Gastroesophageal sphincter (tissue), 4 donors: ENCODE measurements at regions not wholly inside any gene's neighbourhood (a gene's known extent, or its start where the extent isn't known, plus 50 kb on each side); places are given as distances from the start of the nearest gene placed in this dataset.
"Not testable (repeated sequence)": the region's sequence is repeated elsewhere in the genome, so short reads cannot be mapped to it uniquely, and the experiment has no call there.

Experiments
- ATAC-seq: fragments of 150-250 bp; one replicate; pipeline ENCODE4 v1.9.1; 2016; ENCODE audit warnings: mild to moderate bottlenecking, moderate library complexity
- H3K27ac ChIP-seq, 4 donors: fragments of 200-600 bp; sonication (generic) in 3 of 4; 1 replicate in 3 of 4; 2 replicates in 1 of 4; pipeline ENCODE4 v1.5.1; 2016 to 2019
- H3K27me3 ChIP-seq: fragments of 200-600 bp; sonication (generic); one replicate; pipeline ENCODE4 v1.5.1; 2019
- H3K36me3 ChIP-seq, 2 donors: fragments of 200-600 bp; sonication (generic); one replicate each; pipeline ENCODE4 v1.5.1; 2019; ENCODE audit warnings: control low read depth in 1 of 2
- H3K4me1 ChIP-seq, 3 donors: fragments of 200-600 bp; sonication (generic); 1 replicate in 2 of 3; 2 replicates in 1 of 3; pipeline ENCODE4 v1.5.1; 2016 to 2019; ENCODE audit warnings: control low read depth in 2 of 3
- H3K4me3 ChIP-seq, 2 donors: fragments of 200-600 bp; sonication (generic); one replicate each; pipeline ENCODE4 v1.5.1; 2019; ENCODE audit warnings: mild to moderate bottlenecking in 1 of 2, moderate library complexity in 1 of 2
- H3K9me3 ChIP-seq, 3 donors: fragments of 200-600 bp; sonication (generic); one replicate each; pipeline ENCODE4 v1.5.1; 2017 to 2019; ENCODE audit warnings: control low read depth in 2 of 3
- CTCF ChIP-seq, 4 experiments: fragments of 200-600 bp in 2 of 4; fragments of 450-650 bp in 2 of 4; sonication (generic) in 1 of 4; IDR thresholded peaks; one replicate each; pipeline ENCODE4 v1.5.1; 2017 to 2019; ENCODE audit warnings: antibody characterized with exemption in 4 of 4, mild to moderate bottlenecking in 2 of 4, moderate library complexity in 2 of 4
- EP300 ChIP-seq: sonication (generic); formaldehyde crosslinking; IDR thresholded peaks from one replicate; pipeline ENCODE4 v1.6.1; 2017; ENCODE audit warnings: antibody characterized with exemption, mild to moderate bottlenecking
- POLR2A ChIP-seq, 2 donors: fragments of 450-650 bp; IDR thresholded peaks; one replicate each; pipeline ENCODE4 v1.6.1; 2017; ENCODE audit warnings: antibody characterized with exemption in 2 of 2, mild to moderate bottlenecking in 2 of 2, moderate library complexity in 1 of 2
- POLR2AphosphoS5 ChIP-seq: sonication (generic); formaldehyde crosslinking; IDR thresholded peaks from one replicate; pipeline ENCODE4 v1.6.1; 2017; ENCODE audit warnings: antibody characterized with exemption
- WGBS, 2 donors: methylation state at CpG; one replicate each; pipeline ENCODE4 v1.1.5; 2018; ENCODE audit warnings: low coverage in 1 of 2; 5-methylcytosine and 5-hydroxymethylcytosine counted together

GRCh38 chr5:163916376-163916775 is 411.0 kb downstream of the MAT2B start:
- Histone ChIP-seq H3K36me3 (no peaks in the 10 kb centered on the region), H3K4me1 (no peaks in the 10 kb centered on the region), H3K4me3 (no peak overlapping the region), H3K27ac (no peak overlapping the region), H3K27me3 (no peaks in the 10 kb centered on the region), H3K9me3 (no peaks in the 10 kb centered on the region)
- peak; percentile 31 for ATAC-seq
- WGBS, 2 donors, result 100% methylated on average over 1 of the region's 2 CpGs; no CpG with 5 or more reads in 1 of the 2 donors
- TF ChIP-seq EP300 (no peak), CTCF (IDR thresholded peaks at IDR 0.05) (no peak), POLR2AphosphoS5 (no peak), POLR2A (IDR thresholded peaks at IDR 0.05) (no peak)

DNA sequence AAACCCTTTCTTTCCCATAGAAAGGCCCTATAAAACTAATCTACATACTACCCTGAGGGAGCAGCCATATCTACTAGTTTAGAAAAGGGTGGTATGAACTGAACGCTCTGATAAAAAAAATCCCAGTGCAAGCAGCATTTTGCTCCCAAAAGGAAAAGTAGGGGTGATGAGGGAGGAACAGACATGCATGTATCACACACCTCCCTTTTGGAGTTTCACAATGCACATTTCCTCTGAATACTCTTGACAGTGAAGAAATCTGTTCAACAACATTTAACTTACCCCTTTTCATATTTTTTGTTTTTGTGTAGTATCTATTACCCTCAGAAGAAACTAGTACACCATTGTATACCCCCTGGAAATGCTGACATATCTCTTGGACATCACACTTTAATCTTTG is 411.4 kb downstream of the MAT2B start:
- 33% methylated on average over 1 of the region's 1 CpG; no CpG with 5 or more reads in 1 of the 2 donors for WGBS, 2 donors

DNA sequence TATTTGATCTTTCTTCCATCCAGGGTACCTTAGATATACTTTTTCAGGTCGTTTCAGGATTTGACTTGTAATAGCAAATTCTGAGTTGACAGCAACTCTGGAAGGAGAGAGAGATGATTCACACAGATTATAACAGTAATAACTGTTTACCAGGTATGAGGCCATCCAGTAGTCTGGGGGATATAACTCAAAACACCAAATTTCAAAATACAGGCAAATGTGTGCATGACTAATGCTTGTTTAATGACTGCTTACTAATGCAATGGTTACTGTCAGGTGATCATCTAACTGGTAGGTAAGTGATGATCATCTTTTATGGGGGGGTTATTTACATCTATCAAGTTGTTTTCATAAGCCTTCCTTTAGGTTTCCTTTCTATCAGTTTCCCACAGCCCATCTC is 412.3 kb downstream of the MAT2B start:
- ATAC-seq, result no peak
- no peaks in the 10 kb centered on the region for H3K36me3 ChIP-seq
- TF ChIP-seq POLR2A (IDR thresholded peaks at IDR 0.05), result no peak
- no peak for TF ChIP-seq POLR2AphosphoS5
- no peak for TF ChIP-seq CTCF (IDR thresholded peaks at IDR 0.05)
- TF ChIP-seq EP300, result no peak
- H3K27ac ChIP-seq, result no peak overlapping the region
- WGBS, 2 donors, result 14 to 20% methylated on average over 1 of the region's 1 CpG
- H3K9me3 ChIP-seq, result no peaks in the 10 kb centered on the region
- H3K27me3 ChIP-seq, result no peaks in the 10 kb centered on the region
- H3K4me1 ChIP-seq, result no peaks in the 10 kb centered on the region
- no peak overlapping the region for H3K4me3 ChIP-seq

More for the DNA sequence above, 411.4 kb downstream of the MAT2B start:
- H3K36me3 ChIP-seq, result no peaks in the 10 kb centered on the region
- H3K4me1 ChIP-seq, result no peaks in the 10 kb centered on the region
- H3K27ac ChIP-seq, result no peak overlapping the region
- no peaks in the 10 kb centered on the region for H3K27me3 ChIP-seq
- no peak for ATAC-seq
- no peak overlapping the region for H3K4me3 ChIP-seq
- TF ChIP-seq CTCF (IDR thresholded peaks at IDR 0.05), result no peak
- TF ChIP-seq EP300, result no peak
- TF ChIP-seq POLR2A (IDR thresholded peaks at IDR 0.05), result no peak
- no peak for TF ChIP-seq POLR2AphosphoS5
- H3K9me3 ChIP-seq, result no peaks in the 10 kb centered on the region

- 83 to 90% methylated on average over 1 of the region's 1 CpG for WGBS, 2 donors
- H3K9me3 ChIP-seq, H3K36me3 ChIP-seq, H3K4me1 ChIP-seq, H3K4me3 ChIP-seq, H3K27ac ChIP-seq, H3K27me3 ChIP-seq, ATAC-seq: not testable (repeated sequence)
These were observed 429.6 kb downstream of the MAT2B start for GRCh38 chr5:163934990-163935389.

GRCh38 chr5:163938595-163938994 is 433.2 kb downstream of the MAT2B start:
- peaks cover 0 to 8% (median 0%) of the 10 kb centered on the region in 3 donors for H3K9me3 ChIP-seq
- H3K27ac ChIP-seq, result no peak overlapping the region
- WGBS, 2 donors, result 100% methylated on average over 1 of the region's 1 CpG
- no peaks in the 10 kb centered on the region for H3K4me1 ChIP-seq
- no peak for ATAC-seq
- H3K27me3 ChIP-seq, result no peaks in the 10 kb centered on the region
- H3K4me3 ChIP-seq, result no peak overlapping the region
- TF ChIP-seq POLR2A (IDR thresholded peaks at IDR 0.05), result no peak
- TF ChIP-seq POLR2AphosphoS5, result no peak
- TF ChIP-seq EP300, result no peak
- TF ChIP-seq CTCF (IDR thresholded peaks at IDR 0.05), result no peak
- no peaks in the 10 kb centered on the region for H3K36me3 ChIP-seq
